ENCODE measurements at regions not wholly inside any gene's neighbourhood (a gene's known extent, or its start where the extent isn't known, plus 50 kb on each side); places are given as distances from the start of the nearest gene placed in this dataset.

DNA sequence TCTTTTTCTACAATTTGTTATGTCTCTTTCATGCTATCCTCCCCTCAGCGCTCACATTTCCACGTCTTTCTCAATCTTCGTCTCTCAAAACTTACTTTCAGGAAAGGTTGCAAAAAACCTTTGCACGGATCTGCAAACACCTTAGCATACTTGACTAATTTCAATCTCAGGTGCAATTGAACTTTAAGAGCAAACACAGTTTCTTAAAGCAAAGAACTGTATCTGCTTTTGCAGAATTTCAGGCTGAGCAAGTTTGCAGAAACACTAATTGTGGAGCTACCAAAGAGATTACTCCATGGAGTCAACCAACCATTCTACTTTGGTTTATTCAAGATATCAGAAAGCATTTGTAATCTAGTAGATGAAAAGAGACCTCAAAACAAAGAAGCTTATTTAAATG, 668.2 kb upstream of the MARCKS start:
- TF ChIP-seq, protein P1, sequence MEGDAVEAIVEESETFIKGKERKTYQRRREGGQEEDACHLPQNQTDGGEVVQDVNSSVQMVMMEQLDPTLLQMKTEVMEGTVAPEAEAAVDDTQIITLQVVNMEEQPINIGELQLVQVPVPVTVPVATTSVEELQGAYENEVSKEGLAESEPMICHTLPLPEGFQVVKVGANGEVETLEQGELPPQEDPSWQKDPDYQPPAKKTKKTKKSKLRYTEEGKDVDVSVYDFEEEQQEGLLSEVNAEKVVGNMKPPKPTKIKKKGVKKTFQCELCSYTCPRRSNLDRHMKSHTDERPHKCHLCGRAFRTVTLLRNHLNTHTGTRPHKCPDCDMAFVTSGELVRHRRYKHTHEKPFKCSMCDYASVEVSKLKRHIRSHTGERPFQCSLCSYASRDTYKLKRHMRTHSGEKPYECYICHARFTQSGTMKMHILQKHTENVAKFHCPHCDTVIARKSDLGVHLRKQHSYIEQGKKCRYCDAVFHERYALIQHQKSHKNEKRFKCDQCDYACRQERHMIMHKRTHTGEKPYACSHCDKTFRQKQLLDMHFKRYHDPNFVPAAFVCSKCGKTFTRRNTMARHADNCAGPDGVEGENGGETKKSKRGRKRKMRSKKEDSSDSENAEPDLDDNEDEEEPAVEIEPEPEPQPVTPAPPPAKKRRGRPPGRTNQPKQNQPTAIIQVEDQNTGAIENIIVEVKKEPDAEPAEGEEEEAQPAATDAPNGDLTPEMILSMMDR (conservative IDR thresholded peaks at IDR 0.05): no peak
- no peak for TF ChIP-seq ZFX (IDR thresholded peaks at IDR 0.05)

Measured in C4-2B (cell line).